HG02943 (cell line): ENCODE measurements at regions not wholly inside any gene's neighbourhood (a gene's known extent, or its start where the extent isn't known, plus 50 kb on each side); places are given as distances from the start of the nearest gene placed in this dataset.
"Not testable (repeated sequence)": the region's sequence is repeated elsewhere in the genome, so short reads cannot be mapped to it uniquely, and the experiment has no call there.

Experiments
- ATAC-seq: cut with Tn5 transposase; IDR thresholded peaks from one replicate; pipeline ENCODE4 v1.9.1; 2021; ENCODE audit warnings: mild to moderate bottlenecking, low read depth, moderate library complexity; ENCODE audit not compliant: unreplicated experiment

DNA sequence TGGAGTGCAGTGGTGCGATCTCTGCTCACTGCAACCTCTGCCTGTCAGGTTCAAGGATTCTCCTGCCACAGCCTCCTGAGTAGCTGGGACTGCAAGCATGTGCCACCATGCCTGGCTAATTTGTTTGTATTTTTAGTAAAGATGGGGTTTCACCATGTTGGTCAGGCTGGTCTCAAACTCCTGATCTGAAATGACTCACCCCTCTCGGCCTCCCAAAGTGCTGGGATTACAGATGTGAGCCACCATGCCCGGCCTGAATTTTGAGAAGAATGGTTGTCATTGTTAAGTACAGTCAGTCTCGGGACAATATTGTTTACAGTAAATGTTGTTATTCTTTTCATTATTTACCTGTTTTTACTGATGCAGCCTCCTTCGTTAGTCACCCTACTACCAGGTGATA is 1226.2 kb upstream of the TENM3 start:
- ATAC-seq: no peak

DNA sequence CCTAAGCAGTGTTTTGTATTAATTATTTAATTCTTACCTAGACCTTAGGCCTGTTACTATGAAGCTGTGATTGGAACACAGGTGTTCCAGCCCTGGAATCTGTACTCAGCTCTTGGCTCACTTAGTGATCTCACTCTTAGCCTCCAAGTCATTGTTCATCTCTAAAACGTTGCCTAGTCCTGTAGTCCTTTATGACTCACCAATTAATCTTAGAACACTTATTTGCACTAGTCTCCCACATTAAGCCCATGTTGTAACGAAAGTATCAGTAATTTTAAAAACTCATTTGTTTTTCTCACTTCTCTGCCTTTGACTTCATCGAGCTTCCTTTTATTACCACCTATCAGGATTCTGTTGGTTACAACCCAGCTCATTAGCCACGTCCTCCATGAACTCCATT is 1224.7 kb upstream of the TENM3 start:
- ATAC-seq: no peak

- no peak for ATAC-seq
Measured at GRCh38 chr4:181018913-181019312, 1224.3 kb upstream of the TENM3 start.

GRCh38 chr4:181020456-181020855 is 1222.7 kb upstream of the TENM3 start:
- no peak for ATAC-seq

DNA sequence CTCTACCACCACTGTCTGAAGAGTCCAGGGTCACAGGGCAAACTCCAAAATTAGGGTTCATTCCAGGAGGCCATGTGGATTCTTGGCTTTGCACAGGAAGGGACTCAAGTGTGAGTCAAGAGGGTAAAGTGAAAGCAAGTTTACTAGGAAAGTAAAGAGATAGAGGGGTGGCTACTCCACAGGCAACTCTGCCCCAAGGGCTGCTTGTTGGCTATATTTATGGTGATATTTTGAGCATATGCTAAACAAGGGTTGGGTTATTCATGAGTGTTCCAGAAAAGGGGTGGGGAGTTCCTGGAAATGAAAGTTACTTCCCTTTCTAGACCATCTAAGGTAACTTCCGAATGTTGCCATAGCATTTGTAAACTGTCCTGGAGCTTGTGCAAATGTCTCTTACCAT is 1222.0 kb upstream of the TENM3 start:
- no peak for ATAC-seq

- not testable (repeated sequence) for ATAC-seq
Measured at GRCh38 chr4:181030135-181030921, 1212.9 kb upstream of the TENM3 start.

- no peak for ATAC-seq
Measured at GRCh38 chr4:181030961-181031360, 1212.2 kb upstream of the TENM3 start.

DNA sequence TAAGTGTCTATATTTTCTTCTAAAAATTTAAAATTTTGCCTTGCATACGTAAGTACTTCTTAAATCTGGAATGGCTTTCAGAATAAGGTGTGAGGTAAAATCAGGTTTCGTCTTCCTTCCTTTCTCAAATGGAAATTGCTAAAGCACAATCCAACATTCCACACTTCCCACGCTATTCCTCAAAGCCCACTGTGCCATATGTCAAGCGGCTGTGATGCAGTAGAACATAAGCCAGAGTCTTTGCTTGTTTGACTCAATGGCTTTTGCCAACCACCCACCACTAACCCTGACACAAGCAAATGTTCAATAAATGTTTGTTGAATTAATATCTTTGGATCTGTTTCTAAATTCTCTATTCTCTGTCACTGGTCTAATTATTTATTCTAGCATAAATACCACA is 1199.7 kb upstream of the TENM3 start:
- ATAC-seq: no peak

DNA sequence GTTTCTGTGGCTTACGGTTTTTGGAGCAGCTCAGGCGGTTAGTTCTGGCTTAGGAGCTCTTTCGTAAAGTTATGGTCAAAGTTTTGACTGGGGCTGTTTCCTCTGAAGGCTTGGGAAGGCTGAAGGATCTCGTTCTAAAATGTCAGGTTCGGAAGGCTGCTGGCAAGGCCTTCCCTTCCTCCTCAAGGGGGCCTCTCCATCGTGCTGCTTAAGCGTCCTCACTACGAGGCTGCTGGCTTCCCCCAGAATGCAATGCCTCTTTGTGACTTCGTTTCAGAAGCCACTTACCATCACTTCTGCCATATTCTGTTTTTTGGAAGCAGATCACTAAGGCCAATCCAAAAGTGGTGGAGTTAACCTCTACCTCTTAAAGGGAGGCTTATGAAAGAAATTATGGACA is 1196.4 kb upstream of the TENM3 start:
- no peak for ATAC-seq

DNA sequence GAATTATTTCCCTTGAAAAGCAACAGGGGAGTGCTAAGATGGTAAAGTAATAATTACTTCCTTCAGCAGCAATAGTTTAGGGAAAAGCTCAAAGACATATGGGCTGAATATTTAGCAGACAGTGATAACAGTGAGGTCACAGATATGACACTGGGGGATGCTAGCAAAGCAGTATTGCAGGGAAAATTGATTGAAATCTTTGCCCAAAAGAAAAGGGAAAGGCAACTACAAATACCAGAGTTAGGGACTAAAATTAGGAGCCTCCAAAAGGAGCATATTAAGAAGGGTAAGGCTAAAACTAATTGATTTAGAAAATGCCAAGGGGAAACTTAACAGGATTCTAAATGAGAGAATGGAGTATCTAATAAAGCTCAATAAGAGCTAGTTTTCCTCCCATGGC is 1191.3 kb upstream of the TENM3 start:
- ATAC-seq: no peak

- ATAC-seq: no peak
Measured at GRCh38 chr4:181061787-181062186, 1181.4 kb upstream of the TENM3 start.

- ATAC-seq: no peak
Measured at GRCh38 chr4:181063212-181063611, 1180.0 kb upstream of the TENM3 start.

DNA sequence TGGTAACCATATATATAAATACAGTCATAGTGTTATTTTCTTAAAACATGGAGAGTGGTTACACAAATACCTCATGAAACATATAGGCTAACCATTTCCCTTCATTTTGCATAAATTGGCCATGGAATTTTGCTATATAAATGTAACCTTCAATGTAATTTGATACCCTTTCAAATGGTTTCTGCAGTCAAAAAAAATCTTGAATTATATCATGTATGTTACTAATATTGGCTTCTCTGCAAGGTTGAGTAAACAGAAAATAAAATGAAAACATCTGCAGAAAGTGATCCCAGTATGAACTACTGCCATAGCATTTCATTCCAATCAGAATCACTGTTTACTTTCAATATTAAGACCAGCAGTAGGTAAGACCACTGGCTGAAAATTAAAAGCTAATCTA is 1165.9 kb upstream of the TENM3 start:
- no peak for ATAC-seq

- no peak for ATAC-seq
Measured at GRCh38 chr4:181078196-181078595, 1165.0 kb upstream of the TENM3 start.

DNA sequence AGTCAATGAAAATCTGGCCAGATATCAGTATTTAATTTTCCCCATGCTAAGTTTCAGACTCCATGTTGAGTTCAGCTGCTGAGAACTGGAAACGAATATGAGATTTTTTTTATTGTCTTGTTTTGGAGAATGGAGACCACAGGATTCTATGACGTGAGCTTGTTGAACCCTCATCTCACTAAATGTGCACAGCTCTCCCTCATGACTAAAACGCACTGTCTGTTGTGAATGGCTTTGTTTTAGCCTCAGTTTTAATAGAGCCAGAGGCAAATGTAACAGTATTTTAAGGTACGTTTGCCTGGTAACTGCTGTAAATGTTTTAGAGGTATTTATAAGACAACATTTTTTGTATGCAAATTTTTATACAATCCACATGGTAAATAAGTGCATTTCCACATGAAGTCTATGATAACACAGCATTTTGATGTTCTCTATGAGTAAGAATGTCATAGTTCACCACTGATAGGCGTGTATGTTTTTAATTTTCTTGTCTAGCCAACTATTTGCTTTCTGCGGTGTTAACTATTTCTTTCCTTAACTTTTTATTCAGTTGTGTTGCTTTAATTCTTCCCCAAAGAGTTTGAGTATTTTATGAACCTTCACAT is 1159.3 kb upstream of the TENM3 start:
- no peak for ATAC-seq

GRCh38 chr4:181085557-181085956 is 1157.6 kb upstream of the TENM3 start:
- no peak for ATAC-seq

DNA sequence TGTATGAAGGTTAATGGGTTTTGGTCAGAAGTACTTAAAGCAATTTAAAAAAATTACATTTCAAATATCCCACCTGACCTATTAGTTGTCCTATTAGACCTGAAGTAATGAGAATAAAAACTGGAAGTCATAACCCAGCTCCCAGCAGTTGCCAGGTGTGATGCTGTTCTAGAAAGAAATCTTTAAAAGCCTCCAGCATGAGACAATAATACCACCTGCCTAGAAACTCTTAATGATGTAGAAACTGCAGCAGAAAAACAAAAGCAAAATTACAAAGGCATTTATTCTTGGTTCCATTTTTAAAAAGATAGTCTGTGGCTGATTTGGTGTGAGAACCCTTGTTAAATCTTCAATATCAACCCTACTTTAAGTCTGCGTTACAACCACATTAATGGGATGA is 1137.7 kb upstream of the TENM3 start:
- ATAC-seq: no peak

GRCh38 chr4:181106398-181106797 is 1136.8 kb upstream of the TENM3 start:
- ATAC-seq: no peak

GRCh38 chr4:181108237-181108636 is 1135.0 kb upstream of the TENM3 start:
- no peak for ATAC-seq

DNA sequence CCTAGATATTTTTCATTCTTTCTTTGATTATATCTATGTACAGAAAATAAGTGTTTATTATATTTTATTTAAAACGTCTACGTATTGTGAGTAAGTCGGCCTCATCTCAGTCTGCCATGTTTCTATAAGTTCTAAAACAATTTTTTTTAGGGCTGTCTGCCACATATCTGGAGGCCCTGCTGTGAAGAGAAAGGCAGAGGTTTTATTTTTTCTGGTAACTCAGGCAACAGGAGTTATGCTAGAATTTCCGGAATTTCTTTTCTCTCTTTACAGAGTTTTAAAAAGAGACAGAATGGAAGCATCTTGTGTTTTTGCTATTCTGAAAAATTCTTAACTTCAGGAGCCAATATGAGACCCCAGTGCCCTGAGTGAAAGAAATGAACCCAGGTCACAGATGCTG is 1124.0 kb upstream of the TENM3 start:
- no peak for ATAC-seq

GRCh38 chr4:181121733-181122132 is 1121.5 kb upstream of the TENM3 start:
- no peak for ATAC-seq

- no peak for ATAC-seq
Measured at GRCh38 chr4:181127171-181127570, 1116.0 kb upstream of the TENM3 start.
